HG03103 (cell line): ENCODE measurements at regions not wholly inside any gene's neighbourhood (a gene's known extent, or its start where the extent isn't known, plus 50 kb on each side); places are given as distances from the start of the nearest gene placed in this dataset.
"Not testable (repeated sequence)": the region's sequence is repeated elsewhere in the genome, so short reads cannot be mapped to it uniquely, and the experiment has no call there.

ENCODE experiments used
- ATAC-seq: cut with Tn5 transposase; IDR thresholded peaks from one replicate; pipeline ENCODE4 v1.9.1; 2021; ENCODE audit warnings: low read depth; ENCODE audit not compliant: unreplicated experiment

DNA sequence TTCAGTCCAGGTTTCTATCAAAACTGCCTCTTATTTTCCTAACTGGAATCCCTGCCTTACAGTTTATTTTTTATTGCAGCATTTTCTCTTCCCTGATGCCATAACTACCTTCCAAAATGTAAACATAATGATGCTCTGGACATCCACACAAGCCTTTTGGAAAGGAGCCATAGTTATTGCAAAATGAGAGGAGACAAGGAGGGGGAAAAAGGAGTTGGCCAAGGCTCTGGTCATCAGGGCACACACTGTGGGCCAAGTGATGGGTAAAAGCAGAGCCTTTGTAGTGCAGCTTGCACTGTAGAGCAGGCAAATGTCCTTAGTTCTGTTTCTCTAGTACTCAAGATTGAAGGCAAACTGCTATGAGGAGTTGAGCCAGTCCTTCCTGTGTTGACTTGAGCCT, 289.3 kb upstream of the MTPN start:
- ATAC-seq, result no peak

DNA sequence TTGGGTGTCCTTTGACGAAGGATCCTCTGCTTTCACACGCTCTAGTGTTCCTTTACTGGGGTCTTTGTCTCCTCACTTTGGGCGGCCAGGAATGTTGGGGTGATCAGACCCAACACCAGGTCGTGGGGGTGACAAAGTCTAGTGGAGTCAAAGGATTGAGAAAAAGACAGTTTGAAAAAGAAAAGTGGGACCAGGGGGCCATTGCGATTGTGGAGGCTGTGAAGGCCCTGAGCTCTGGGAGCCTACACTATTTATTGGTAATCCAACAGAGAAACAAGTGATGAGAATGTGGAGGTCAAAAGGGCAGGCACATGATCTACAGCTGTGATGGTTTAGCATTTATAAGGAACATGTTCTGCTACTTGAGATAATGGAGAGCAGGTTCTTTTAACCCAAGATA, 287.1 kb upstream of the MTPN start:
- not testable (repeated sequence) for ATAC-seq

DNA sequence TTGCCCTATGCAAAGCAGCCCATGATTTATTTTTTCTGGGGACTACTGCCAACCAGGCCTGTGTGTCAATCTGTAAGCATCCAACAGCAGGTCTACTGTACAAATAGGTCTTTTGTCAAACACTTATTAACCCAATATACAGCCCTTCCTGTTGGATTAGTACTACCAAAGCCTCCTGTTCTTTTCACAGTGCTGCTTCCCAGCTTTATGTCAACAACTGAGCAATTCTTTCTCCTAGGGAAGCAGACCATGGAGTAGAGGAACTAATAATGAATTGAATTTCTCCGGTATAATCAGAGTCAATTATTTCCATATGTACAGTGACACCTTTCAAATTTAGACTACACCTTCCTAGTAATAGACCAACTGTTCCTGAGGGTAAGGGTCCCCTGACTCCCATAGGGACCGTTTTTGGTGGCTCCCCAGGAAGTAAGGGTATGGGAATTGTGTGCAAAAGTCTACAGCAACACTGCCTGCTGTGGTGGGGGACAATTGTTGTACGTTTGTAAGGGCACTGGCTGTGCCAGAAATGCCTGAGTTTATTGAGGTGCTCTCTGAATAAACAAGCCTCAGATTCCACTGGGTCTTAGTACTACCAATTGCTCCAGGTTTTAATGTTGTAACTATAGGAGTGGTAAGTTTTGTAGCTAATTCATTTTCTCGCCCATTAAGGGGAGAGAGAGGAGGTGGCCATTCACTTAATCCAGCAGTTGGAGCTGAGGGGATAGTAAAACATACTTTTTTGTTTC, 286.1 kb upstream of the MTPN start:
- not testable (repeated sequence) for ATAC-seq

DNA sequence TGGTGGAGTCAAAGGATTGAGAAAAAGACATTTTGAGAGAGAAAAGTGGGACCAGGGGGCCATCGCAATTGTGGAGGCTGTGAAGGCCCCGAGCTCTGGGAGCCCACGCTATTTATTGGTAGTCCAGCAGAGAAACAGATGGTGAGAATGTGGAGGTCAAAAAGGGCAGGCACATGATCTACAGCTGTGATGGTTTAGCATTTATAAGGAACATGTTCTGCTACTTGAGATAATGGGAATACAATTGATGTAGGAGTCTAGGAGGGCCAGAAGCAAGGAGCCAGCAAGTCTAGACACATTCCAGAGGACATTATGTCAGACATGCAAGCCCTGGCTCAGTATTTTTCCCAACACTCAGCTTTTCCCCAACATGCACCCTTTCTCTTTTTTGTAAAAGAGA, 283.4 kb upstream of the MTPN start:
- not testable (repeated sequence) for ATAC-seq

DNA sequence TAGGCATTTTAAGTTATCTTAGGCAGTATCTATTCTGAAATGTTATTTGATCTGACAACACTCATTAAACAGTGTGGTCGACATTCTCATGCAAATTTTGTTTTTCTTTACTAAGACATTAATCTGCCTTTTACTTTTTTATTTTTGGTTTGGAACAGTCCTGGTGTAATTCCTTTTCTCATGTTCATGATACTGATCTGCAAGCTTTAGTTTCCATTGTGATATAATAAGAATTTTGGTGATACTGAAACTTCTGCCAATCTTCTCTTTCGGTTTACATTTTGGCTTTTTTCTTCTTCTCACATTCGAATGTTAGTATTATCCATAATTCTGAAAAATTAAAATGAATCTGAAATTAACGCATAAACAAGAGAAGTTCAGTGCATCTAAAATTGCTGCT, 281.9 kb upstream of the MTPN start:
- ATAC-seq, result no peak

DNA sequence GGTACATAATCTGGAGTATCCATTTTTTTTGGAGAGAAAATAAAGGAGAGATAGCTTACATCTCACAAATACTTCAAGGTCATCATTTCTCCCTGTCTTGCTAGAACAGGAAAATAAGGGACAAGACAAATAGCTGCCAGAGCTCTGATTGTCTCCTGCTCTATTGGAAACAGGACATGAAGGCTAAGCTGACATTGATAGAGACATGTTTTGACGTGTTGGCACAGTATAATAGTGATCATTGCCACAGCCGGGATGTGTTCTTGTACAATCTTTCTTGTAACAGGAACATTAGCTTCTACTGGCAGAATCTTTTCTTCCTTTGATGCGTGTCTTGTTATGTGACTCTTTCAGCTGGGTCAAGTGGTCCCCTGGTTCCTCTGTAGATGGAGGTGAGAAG, 279.3 kb upstream of the MTPN start:
- ATAC-seq, result no peak

DNA sequence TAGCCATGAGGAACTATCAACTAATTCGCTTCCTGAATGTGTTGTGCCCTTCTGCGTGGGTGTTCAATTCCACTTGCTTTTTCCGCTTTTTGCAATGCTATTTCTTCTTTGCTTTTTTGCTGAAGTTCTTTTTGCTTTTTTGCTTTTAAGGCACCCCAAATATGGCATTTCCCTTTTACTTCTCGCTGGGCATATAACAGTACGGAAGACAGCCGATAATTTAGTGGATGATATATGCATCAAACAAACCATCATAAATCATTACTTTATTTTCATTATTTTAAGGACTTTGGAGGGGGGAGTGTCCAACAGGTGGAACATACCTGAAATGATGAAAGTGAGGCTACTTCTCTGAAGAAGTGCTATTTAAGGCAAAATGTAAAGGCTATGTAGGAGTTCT, 277.0 kb upstream of the MTPN start:
- no peak for ATAC-seq

DNA sequence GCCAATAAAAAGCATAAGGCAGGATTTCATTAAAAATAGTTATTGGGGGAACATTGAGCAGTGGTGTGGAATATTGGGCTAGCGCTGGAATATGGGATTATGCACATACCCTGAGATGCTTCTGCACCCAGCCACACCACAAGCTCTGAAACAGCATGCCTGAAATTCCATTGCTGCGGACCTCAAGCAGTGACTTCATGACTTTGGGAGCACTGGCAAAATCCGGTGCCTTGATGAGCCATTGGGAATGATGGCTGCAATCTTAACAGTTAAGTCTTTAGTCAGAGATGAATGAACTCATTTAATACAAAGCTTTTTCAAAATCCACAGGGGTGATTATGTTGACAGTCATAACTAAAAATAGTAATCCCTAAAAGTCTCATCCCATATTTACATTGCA, 274.7 kb upstream of the MTPN start:
- ATAC-seq, result no peak

DNA sequence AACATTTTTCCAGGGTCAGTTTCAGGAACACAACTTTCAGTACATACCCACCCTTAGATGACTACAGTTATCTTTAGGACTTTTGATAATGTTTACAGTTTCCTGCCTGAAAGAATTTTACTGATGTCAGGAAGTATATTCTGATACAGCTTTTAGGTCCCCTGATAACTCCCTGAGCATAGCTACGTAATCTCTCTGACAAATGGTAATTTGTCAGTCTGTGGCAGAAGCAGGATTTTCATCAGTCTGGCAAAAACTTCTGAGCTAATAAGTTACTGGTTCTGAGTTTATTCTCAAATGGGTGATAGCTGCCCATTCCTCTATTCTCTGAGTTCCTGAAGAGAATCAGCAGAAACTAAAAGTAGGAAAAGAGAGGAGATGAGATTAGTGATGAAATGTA, 270.1 kb upstream of the MTPN start:
- no peak for ATAC-seq

DNA sequence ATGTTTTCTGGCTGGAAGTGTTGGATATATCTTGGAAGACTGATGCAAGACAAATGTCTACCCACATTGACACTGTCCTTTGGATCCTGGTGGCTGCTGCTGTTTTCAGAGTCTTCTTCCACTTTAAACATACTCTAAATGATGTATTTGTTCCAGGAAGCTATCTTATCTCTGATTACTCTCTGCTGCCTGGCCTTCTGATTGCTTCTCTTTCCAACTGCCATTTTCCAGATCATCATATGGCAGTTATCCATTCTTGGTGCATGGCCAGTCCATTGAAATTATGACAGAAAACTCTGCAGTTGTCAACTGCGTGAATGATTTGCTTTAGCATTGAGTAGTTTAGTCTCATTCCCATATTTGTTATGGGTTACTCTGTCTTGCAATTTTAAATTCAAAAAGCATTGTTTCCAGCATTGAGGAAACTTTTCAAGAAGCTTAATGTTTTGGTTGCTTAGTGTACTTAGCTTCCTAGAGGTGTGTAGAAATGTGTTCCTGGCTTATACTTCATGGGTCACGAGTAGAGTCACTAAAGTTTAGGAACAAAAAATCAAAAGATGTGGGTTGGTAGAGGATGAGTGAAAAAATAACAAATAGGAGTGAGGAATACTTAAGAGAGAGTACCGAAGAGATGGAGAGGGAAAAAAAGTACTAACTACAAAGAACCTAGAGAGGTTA, 268.3 kb upstream of the MTPN start:
- ATAC-seq, result no peak

DNA sequence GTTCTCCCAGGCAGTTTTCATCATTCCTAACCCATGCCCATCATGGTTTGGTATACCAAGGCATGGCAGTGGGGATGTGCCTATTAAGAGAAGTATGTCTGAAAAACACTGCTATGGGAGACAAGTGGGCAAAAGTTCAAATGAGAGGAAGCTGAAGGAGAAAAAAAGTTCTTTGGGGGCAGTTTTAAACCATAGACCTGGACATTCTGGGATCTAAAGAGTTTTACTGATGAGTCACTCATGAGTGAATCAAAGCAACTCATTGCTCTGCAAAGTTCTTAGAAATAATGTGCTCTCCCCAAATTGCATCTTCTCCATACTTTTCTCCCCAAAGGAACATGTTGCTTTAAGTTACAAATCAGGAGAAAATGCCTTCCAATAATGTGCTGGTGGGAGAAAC, 256.9 kb upstream of the MTPN start:
- no peak for ATAC-seq

DNA sequence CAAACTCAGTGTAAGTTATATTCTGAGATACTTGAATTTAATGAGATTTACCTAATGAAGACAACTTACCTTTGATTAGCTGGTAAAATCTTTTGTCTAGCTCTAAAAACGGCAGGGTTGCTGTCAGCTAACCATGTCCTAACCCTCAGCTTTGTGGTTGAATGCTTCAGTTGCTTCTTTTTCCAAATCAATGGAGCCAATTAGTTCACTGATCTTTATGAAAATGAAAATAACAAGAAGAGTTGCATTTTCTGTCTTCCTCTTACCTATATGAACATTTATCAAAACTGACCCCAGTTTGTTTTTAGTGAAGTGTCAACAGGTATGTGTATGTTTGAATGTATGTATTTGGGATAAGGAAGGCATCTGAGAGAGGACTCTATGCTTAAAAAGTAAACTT, 253.1 kb upstream of the MTPN start:
- ATAC-seq, result no peak

DNA sequence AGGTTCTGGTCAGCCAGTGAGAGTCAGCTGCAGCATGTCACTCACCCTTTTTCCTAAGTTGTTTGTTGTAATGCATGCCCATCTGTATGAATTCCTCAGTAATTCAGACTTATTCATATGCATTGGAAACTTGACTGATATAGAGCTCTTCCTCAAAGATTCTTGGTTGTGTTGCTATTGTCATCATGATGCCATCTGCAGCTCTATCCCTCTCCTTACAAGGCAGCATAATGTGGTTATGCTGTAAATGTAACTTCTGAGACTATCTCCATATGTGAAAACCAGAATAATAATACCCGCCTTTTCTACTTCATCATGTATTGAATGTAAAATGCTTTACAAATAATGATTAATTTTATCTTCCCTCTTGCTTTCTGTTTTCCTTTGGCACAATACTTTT, 252.6 kb upstream of the MTPN start:
- ATAC-seq, result no peak

DNA sequence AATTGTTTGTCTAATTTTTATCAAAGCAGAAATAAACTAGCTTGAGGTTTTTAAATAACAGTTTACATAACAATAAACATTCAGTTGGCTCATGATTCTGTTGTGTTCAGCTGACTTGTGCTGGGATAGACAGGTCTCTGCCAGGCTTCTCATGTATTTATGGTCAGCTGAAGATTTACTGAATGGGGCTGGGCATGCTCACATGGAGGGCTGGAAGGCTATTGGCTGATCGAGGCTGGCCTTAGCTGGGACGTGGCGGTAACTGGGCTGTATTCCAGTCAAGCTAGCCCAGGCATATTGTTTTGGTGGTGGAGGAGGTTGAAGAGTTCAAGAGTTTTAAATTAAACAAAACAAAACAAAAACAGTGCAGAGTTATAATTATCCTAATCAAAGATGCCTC, 251.0 kb upstream of the MTPN start:
- no peak for ATAC-seq

DNA sequence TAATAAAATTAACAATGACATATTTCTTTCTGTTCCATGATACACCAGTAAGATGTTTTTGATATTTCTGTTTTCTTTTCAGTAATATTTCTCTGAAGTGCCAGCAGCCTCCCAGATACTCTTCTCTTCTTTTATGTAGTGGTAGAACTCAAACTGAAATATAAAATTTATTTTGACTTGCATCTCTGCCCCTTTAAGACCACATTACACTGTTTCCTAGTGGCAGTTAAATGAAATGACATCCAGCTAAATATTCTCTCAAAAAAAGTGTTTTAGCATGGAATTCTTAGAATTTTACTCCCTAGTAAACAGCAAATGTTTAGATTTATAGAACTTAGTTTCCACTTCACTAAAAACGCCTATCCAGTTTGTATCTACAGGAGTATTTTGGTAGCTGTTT, 237.2 kb upstream of the MTPN start:
- no peak for ATAC-seq

DNA sequence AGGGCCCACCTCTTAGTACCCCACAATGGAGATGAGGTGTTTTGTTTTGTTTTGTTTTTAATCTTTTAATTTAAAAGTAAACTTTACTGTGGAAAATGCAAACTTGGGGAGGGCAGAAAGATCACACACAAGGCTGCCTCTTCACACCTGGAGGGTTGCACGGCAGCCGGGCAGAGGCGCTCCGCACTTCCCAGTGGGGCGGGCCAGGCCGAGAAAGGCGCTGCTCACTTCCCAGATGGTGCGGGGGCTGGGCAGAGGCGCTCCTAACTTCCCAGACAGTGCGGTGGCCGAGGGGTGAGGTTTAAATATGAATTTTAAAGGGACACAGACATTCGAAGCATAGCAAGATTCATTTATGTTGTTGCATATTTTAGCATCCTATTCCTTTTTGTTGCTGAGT, 235.9 kb upstream of the MTPN start:
- ATAC-seq, result no peak

DNA sequence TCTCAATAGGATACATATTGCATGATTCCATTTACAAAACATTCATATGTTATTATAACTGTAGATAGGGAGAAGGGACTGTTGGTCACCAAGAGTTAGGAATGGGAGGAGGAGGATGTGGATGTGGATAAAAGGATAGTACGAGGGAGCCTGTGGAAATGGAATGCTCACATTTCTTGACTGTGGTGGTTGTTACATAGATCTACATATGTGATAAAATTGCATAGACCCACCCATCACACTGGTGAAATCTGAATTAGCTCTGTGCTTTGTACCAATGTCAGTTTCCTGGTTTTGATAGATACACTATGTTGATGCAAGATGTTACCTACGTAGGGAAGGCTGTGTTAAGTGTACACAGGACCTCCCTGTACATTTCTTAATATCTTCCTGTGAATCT, 233.5 kb upstream of the MTPN start:
- ATAC-seq, result no peak

DNA sequence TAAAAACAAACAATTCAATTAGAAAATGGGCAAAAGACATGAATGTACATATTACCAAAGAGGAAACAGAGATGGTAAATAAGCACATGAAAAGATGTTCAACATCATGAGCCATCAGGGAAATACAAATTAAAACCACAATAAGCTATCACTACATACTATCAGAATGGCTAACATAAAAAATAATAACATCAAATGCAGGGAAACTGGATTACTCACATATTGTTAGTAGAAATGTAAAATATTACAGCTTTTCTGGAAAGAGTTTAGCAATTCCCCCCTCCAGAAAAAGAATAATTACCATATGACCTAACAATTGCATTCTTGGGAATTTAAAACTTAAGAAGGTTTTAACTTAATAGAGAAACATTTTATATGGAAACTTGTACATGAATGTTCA, 232.9 kb upstream of the MTPN start:
- ATAC-seq, result no peak

DNA sequence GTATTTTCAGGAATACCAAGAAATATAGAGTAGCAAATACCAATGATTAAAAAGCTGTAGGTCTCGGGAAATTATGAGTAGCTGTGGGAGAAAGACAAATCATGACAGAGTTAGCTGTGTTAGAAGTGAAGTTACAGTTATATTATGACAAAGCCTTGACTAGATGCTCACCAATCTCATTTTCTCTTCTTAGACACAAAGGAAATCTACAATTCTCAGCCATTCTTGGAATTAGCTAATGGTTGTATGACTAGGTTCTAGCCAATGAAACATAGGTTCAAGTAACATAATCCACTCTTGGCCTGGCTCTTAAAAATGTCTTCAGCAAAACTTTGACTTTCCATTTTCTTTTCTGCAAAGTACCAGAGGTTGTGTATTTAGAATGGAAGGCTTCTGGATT, 228.8 kb upstream of the MTPN start:
- no peak for ATAC-seq

DNA sequence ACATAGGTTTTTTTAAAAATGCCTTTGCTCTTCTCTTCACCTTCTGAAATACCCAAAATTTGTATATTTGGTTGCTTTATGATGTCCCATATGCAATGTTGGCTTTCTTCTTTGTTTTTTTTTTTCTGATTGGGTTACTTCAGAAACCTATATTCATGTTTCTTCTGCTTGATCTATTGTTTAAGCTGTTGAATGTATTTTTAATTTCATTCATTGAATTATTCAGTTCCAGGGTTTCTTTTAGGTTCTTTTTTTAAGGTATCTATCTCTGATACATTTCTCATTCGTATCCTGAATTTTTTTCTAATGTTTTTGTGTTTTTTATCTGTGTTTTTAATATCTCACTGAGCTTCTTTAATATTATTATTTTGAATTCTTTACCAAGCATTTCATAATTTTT, 221.0 kb upstream of the MTPN start:
- no peak for ATAC-seq

DNA sequence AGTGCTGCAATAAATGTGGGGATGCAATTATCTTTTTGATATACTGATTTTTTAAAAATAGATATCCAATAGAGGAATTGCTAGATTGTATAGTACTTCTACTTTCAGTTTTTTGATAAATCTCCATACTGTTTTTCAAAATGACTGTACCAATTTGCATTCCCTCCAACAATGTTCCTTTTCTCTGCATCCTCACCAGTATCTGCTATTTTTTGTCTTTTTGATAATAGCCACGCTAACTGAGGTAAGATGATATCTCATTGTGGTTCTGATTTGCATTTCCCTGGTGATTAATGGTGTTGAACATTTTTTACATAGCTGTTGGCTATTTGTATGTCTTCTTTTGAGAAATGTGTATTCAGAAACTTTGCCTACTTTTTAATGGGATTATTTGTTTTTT, 217.7 kb upstream of the MTPN start:
- no peak for ATAC-seq

DNA sequence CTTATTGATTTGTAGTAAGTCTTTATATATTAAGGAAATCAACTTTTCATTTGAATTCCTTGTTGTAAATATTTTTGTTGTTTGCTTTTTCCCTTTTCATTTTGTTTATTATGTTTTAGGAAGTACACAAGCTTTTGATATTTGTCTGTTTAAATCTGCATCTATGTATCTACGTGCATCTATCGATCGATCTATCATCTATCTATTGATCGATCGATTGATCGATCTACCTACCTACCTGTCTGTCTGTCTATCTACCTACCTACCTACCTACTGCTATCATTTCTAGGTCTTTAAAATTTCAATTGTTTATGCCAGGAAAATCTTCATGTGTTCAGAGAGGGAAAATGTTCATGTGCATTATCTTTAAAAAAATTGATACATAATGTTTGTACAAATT, 216.8 kb upstream of the MTPN start:
- ATAC-seq, result no peak
